HepG2 (cell line): ENCODE measurements at regions not wholly inside any gene's neighbourhood (a gene's known extent, or its start where the extent isn't known, plus 50 kb on each side); places are given as distances from the start of the nearest gene placed in this dataset.

Experiments
- ATAC-seq: fragments of 200-7000 bp; cut with Tn5 transposase; 3 replicates; pipeline ENCODE4 v1.9.1; 2020; ENCODE audit warnings: mild to moderate bottlenecking, moderate library complexity
- BruUV-seq: library from RNA; stranded (reverse); fragments of 400-500 nt; replicated peaks from 2 replicates; lab custom pipeline; 2021; lab: Mats Ljungman, UMichigan
- CTCF ChIA-PET: fragments of 300-600 bp; formaldehyde crosslinking; extraction: SDS; loops from one replicate; lab custom pipeline; 2021; ENCODE audit warnings: low total read pairs, inconsistent platforms, low intra/inter-chr PET ratio; lab: Yijun Ruan, JAX
- POLR2A ChIA-PET: fragments of 350-600 bp; sonication (Branson Sonifier 250); formaldehyde crosslinking; loops from one replicate; lab custom pipeline; 2020; ENCODE audit warnings: antibody characterized with exemption, inconsistent platforms; lab: Yijun Ruan, JAX
- DNase-seq: peaks from one replicate; pipeline ENCODE4 v3.0.0-alpha.2; 2015; ENCODE audit warnings: low spot score
- FAIRE-seq: peaks from 3 replicates; lab custom pipeline; 2011; peaks lifted over from hg19 to GRCh38; lab: Jason Lieb, UNC
- H2AFZ ChIP-seq: one replicate; pipeline ENCODE4 v1.6.1; 2011; ENCODE audit warnings: low read length, inconsistent platforms
- H3K27ac ChIP-seq: fragments of 300-600 bp; 3 replicates; pipeline ENCODE4 v1.8.0; 2011; ENCODE audit warnings: mixed run types, mild to moderate bottlenecking, mixed read lengths, low read length, inconsistent platforms; ENCODE audit not compliant: insufficient read depth; ENCODE audit errors: extremely low read length
- H3K27me3 ChIP-seq, 2 experiments: fragments of 200-600 bp in 1 of 2; 2 replicates in 1 of 2; 3 replicates in 1 of 2; pipeline versions ENCODE4 v1.6.0 to v1.8.0; 2011; ENCODE audit warnings: low read length in 2 of 2, mild to moderate bottlenecking in 2 of 2, moderate library complexity in 2 of 2, inconsistent platforms in 1 of 2; ENCODE audit not compliant: insufficient read depth in 2 of 2, control insufficient read depth in 1 of 2
- H3K36me3 ChIP-seq, 2 experiments: fragments of 200-600 bp in 1 of 2; replicated peaks in 1 of 2; 2 replicates in 1 of 2; 3 replicates in 1 of 2; pipeline versions ENCODE4 v1.5.1 to v1.8.0; 2011; ENCODE audit warnings: low read length in 2 of 2, inconsistent platforms in 1 of 2; ENCODE audit not compliant: insufficient read depth in 2 of 2, control insufficient read depth in 1 of 2
- H3K4me1 ChIP-seq: 2 replicates; pipeline ENCODE4 v1.5.1; 2012; ENCODE audit warnings: low read length, inconsistent platforms; ENCODE audit not compliant: insufficient read depth
- H3K4me2 ChIP-seq: 2 replicates; pipeline ENCODE4 v1.6.0; 2011; ENCODE audit warnings: low read depth, low read length, inconsistent platforms
- H3K4me3 ChIP-seq, 3 experiments: fragments of 200-600 bp in 1 of 3; sonication (generic), shearing (Covaris generic) in 1 of 3; replicated peaks in 1 of 3; 2 replicates each; pipeline ENCODE4 v1.5.1; 2011 to 2016; ENCODE audit warnings: low read length in 3 of 3, inconsistent platforms in 2 of 3, low read depth in 2 of 3, mild to moderate bottlenecking in 2 of 3, control low read depth in 1 of 3, mixed read lengths in 1 of 3; ENCODE audit not compliant: insufficient read depth in 1 of 3
- H3K79me2 ChIP-seq: one replicate; pipeline ENCODE4 v1.6.1; 2011; ENCODE audit warnings: low read length, inconsistent platforms; ENCODE audit not compliant: insufficient read depth
- H3K9ac ChIP-seq: 2 replicates; pipeline ENCODE4 v1.6.0; 2011; ENCODE audit warnings: mild to moderate bottlenecking, low read depth, low read length, inconsistent platforms; ENCODE audit not compliant: insufficient read depth
- H3K9me3 ChIP-seq: 2 replicates; pipeline ENCODE4 v1.5.1; 2012; ENCODE audit warnings: mild to moderate bottlenecking, low read length
- H4K20me1 ChIP-seq: 2 replicates; pipeline ENCODE4 v1.6.0; 2011; ENCODE audit warnings: inconsistent platforms, mild to moderate bottlenecking, low read length, moderate library complexity; ENCODE audit not compliant: insufficient read depth
- BHLHE40 ChIP-seq: IDR thresholded peaks from 2 replicates; pipeline ENCODE4 v1.6.1; 2011; ENCODE audit warnings: low read length, improper control_type of control experiment
- FOSL1 ChIP-seq: sonication (generic); formaldehyde crosslinking; IDR thresholded peaks from 2 replicates; pipeline ENCODE4 v1.9.0; 2021; ENCODE audit warnings: missing genetic modification reagents, borderline replicate concordance
- HNRNPLL ChIP-seq: fragments of 200-400 bp; formaldehyde crosslinking; IDR thresholded peaks from 2 replicates; pipeline ENCODE4 v1.6.1; 2017; ENCODE audit warnings: mild to moderate bottlenecking, low read depth, low read length; ENCODE audit not compliant: poor library complexity, severe bottlenecking
- POLR2AphosphoS5 ChIP-seq: IDR thresholded peaks from 2 replicates; pipeline ENCODE4 v1.6.1; 2012; ENCODE audit warnings: low read depth, low read length
- SMAD1 ChIP-seq: sonication (generic); formaldehyde crosslinking; IDR thresholded peaks from 2 replicates; pipeline ENCODE4 v1.4.0; 2020; ENCODE audit warnings: missing genetic modification reagents, low read depth, mild to moderate bottlenecking, borderline replicate concordance
- SP140L ChIP-seq: sonication (generic); formaldehyde crosslinking; IDR thresholded peaks from 2 replicates; pipeline ENCODE4 v1.4.0; 2020; ENCODE audit warnings: missing genetic modification reagents, borderline replicate concordance
- TEAD2 ChIP-seq: sonication (generic); formaldehyde crosslinking; IDR thresholded peaks from 2 replicates; pipeline ENCODE4 v1.9.0; 2021; ENCODE audit warnings: missing genetic modification reagents
- ZNF274 ChIP-seq: sonication (generic); formaldehyde crosslinking; IDR thresholded peaks from 2 replicates; pipeline ENCODE4 v1.5.1; 2020; ENCODE audit warnings: mild to moderate bottlenecking, missing genetic modification reagents
- ZNF329 ChIP-seq: sonication (generic); formaldehyde crosslinking; IDR thresholded peaks from 2 replicates; pipeline ENCODE4 v1.9.0; 2021; ENCODE audit warnings: low read depth, mild to moderate bottlenecking, missing genetic modification reagents
- ZNF737 ChIP-seq: sonication (generic); formaldehyde crosslinking; IDR thresholded peaks from 2 replicates; pipeline ENCODE4 v1.5.0; 2020; ENCODE audit warnings: missing genetic modification reagents, mild to moderate bottlenecking, borderline replicate concordance
- WGBS: methylation state at CpG from one replicate; pipeline ENCODE4 v1.1.6; 2017; ENCODE audit warnings: low lambda C conversion rate; 5-methylcytosine and 5-hydroxymethylcytosine counted together
- in situ Hi-C: cut with HindIII; loops from 2 replicates; pipeline ENCODE4 v1.10.0; 2017; ENCODE audit warnings: low pct_unique_long_range_greater_than_20kb; ENCODE audit not compliant: extremely low pct_ligation_motif_present
- intact Hi-C: fragments of 100-400 bp; cut with micrococcal nuclease; formaldehyde crosslinking; loops from one replicate; pipeline ENCODE4 v1.10.0; 2022; ENCODE audit not compliant: unreplicated experiment
- TF ChIP-seq, protein P1 (sequence below): sonication (generic); formaldehyde crosslinking; IDR thresholded peaks from 2 replicates; pipeline ENCODE4 v1.8.0; 2022; ENCODE audit warnings: mild to moderate bottlenecking, missing genetic modification reagents
- TF ChIP-seq, protein P2 (sequence below): sonication (generic); formaldehyde crosslinking; IDR thresholded peaks from 2 replicates; pipeline ENCODE4 v1.4.0; 2020; ENCODE audit warnings: missing genetic modification reagents, borderline replicate concordance
- TF ChIP-seq, protein P3 (sequence below): sonication (generic); formaldehyde crosslinking; IDR thresholded peaks from 2 replicates; pipeline ENCODE4 v1.8.0; 2022; ENCODE audit warnings: missing genetic modification reagents, mild to moderate bottlenecking, moderate library complexity, borderline replicate concordance
- TF ChIP-seq, protein P4 (sequence below): sonication (generic); formaldehyde crosslinking; IDR thresholded peaks from 2 replicates; pipeline ENCODE4 v1.5.0; 2020; ENCODE audit warnings: mild to moderate bottlenecking, missing genetic modification reagents, borderline replicate concordance

DNA sequence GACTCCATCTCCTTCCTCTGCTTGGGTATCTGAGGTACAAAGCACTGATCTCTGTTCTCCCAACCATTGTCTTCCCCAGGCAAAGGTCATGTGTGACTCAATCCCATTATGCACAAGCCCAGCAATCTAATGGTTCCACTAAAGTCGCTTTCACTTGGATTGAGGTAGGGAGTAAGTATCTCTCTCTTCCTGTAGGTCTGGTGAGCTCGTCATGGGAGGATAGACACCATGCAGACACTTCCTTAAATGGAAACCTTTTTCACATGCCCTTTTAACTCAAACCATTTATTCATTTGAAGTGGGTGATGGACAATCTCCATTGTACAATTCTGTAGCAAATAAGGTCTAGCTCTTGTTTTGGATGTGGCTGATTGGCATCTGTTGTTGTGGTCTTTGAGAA lies 245.2 kb upstream of the CLNK start:
- Histone ChIP-seq H2AFZ (no peak overlapping the region), H3K27ac (no peak overlapping the region), H3K36me3 (no peaks in the 10 kb centered on the region), H3K4me2 (no peak overlapping the region), H3K9me3 (peaks cover 17% of the 10 kb centered on the region), H3K27me3 (no peaks in the 10 kb centered on the region), H4K20me1 (no peaks in the 10 kb centered on the region), H3K79me2 (no peaks in the 10 kb centered on the region), H3K4me1 (no peaks in the 10 kb centered on the region), H3K9ac (no peak overlapping the region), H3K4me3 (no peak overlapping the region)
- BruUV-seq: no TSS peak
- POLR2A ChIA-PET: no interaction called here
- DNase-seq (no peak), ATAC-seq (no peak), FAIRE-seq (no peak)
- in situ Hi-C loops (no loop called here), intact Hi-C loops (no loop called here)
- WGBS: 0% methylated on average over 2 of the region's 2 CpGs
- CTCF ChIA-PET: no interaction called here
- TF ChIP-seq ZNF329: no peak
- TF ChIP-seq, protein P1, sequence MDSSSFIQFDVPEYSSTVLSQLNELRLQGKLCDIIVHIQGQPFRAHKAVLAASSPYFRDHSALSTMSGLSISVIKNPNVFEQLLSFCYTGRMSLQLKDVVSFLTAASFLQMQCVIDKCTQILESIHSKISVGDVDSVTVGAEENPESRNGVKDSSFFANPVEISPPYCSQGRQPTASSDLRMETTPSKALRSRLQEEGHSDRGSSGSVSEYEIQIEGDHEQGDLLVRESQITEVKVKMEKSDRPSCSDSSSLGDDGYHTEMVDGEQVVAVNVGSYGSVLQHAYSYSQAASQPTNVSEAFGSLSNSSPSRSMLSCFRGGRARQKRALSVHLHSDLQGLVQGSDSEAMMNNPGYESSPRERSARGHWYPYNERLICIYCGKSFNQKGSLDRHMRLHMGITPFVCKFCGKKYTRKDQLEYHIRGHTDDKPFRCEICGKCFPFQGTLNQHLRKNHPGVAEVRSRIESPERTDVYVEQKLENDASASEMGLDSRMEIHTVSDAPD: no peak
- TF ChIP-seq ZNF737 (CRISPR knock-in tag): no peak
- no peak for TF ChIP-seq HNRNPLL
- no peak for TF ChIP-seq TEAD2 (CRISPR knock-in tag)
- TF ChIP-seq, protein P2, sequence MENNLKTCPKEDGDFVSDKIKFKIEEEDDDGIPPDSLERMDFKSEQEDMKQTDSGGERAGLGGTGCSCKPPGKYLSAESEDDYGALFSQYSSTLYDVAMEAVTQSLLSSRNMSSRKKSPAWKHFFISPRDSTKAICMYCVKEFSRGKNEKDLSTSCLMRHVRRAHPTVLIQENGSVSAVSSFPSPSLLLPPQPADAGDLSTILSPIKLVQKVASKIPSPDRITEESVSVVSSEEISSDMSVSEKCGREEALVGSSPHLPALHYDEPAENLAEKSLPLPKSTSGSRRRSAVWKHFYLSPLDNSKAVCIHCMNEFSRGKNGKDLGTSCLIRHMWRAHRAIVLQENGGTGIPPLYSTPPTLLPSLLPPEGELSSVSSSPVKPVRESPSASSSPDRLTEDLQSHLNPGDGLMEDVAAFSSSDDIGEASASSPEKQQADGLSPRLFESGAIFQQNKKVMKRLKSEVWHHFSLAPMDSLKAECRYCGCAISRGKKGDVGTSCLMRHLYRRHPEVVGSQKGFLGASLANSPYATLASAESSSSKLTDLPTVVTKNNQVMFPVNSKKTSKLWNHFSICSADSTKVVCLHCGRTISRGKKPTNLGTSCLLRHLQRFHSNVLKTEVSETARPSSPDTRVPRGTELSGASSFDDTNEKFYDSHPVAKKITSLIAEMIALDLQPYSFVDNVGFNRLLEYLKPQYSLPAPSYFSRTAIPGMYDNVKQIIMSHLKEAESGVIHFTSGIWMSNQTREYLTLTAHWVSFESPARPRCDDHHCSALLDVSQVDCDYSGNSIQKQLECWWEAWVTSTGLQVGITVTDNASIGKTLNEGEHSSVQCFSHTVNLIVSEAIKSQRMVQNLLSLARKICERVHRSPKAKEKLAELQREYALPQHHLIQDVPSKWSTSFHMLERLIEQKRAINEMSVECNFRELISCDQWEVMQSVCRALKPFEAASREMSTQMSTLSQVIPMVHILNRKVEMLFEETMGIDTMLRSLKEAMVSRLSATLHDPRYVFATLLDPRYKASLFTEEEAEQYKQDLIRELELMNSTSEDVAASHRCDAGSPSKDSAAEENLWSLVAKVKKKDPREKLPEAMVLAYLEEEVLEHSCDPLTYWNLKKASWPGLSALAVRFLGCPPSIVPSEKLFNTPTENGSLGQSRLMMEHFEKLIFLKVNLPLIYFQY (CRISPR knock-in tag): no peak
- TF ChIP-seq, protein P3, sequence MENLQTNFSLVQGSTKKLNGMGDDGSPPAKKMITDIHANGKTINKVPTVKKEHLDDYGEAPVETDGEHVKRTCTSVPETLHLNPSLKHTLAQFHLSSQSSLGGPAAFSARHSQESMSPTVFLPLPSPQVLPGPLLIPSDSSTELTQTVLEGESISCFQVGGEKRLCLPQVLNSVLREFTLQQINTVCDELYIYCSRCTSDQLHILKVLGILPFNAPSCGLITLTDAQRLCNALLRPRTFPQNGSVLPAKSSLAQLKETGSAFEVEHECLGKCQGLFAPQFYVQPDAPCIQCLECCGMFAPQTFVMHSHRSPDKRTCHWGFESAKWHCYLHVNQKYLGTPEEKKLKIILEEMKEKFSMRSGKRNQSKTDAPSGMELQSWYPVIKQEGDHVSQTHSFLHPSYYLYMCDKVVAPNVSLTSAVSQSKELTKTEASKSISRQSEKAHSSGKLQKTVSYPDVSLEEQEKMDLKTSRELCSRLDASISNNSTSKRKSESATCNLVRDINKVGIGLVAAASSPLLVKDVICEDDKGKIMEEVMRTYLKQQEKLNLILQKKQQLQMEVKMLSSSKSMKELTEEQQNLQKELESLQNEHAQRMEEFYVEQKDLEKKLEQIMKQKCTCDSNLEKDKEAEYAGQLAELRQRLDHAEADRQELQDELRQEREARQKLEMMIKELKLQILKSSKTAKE (CRISPR knock-in tag): no peak
- TF ChIP-seq SMAD1 (CRISPR knock-in tag): no peak
- TF ChIP-seq BHLHE40: no peak
- no peak for TF ChIP-seq SP140L (CRISPR knock-in tag)
- no peak for TF ChIP-seq POLR2AphosphoS5
- no peak for TF ChIP-seq FOSL1 (CRISPR knock-in tag)
- TF ChIP-seq, protein P4, sequence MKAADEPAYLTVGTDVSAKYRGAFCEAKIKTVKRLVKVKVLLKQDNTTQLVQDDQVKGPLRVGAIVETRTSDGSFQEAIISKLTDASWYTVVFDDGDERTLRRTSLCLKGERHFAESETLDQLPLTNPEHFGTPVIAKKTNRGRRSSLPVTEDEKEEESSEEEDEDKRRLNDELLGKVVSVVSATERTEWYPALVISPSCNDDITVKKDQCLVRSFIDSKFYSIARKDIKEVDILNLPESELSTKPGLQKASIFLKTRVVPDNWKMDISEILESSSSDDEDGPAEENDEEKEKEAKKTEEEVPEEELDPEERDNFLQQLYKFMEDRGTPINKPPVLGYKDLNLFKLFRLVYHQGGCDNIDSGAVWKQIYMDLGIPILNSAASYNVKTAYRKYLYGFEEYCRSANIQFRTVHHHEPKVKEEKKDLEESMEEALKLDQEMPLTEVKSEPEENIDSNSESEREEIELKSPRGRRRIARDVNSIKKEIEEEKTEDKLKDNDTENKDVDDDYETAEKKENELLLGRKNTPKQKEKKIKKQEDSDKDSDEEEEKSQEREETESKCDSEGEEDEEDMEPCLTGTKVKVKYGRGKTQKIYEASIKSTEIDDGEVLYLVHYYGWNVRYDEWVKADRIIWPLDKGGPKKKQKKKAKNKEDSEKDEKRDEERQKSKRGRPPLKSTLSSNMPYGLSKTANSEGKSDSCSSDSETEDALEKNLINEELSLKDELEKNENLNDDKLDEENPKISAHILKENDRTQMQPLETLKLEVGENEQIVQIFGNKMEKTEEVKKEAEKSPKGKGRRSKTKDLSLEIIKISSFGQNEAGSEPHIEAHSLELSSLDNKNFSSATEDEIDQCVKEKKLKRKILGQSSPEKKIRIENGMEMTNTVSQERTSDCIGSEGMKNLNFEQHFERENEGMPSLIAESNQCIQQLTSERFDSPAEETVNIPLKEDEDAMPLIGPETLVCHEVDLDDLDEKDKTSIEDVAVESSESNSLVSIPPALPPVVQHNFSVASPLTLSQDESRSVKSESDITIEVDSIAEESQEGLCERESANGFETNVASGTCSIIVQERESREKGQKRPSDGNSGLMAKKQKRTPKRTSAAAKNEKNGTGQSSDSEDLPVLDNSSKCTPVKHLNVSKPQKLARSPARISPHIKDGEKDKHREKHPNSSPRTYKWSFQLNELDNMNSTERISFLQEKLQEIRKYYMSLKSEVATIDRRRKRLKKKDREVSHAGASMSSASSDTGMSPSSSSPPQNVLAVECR (CRISPR knock-in tag): no peak
- TF ChIP-seq ZNF274 (CRISPR knock-in tag): no peak
